SK-N-SH (cell line): ENCODE measurements at regions not wholly inside any gene's neighbourhood (a gene's known extent, or its start where the extent isn't known, plus 50 kb on each side); places are given as distances from the start of the nearest gene placed in this dataset.

Source experiments
- CTCF ChIA-PET: fragments of 300-600, 350-600 bp; formaldehyde crosslinking; extraction: SDS; loops from one replicate; lab custom pipeline; 2021; lab: Yijun Ruan, JAX
- POLR2A ChIA-PET: fragments of 350-600 bp; sonication (Branson Sonifier 250); formaldehyde crosslinking; extraction: SDS; loops from one replicate; lab custom pipeline; 2020; ENCODE audit warnings: antibody characterized with exemption, inconsistent platforms; lab: Yijun Ruan, JAX
- DNase-seq: peaks from one replicate; pipeline ENCODE4 v3.0.0; 2012
- H2AFZ ChIP-seq: fragments of 200-600 bp; sonication (generic); 2 replicates; pipeline ENCODE4 v1.8.1; 2016; ENCODE audit warnings: antibody characterized with exemption, mild to moderate bottlenecking, low read depth
- H3F3A ChIP-seq: fragments of 200-600 bp; sonication (generic); replicated peaks from 2 replicates; pipeline ENCODE3; 2016; ENCODE audit warnings: antibody characterized with exemption, mild to moderate bottlenecking; ENCODE audit not compliant: insufficient read depth
- H3K27ac ChIP-seq, 2 experiments: fragments of 200-500 bp in 1 of 2; fragments of 200-600 bp in 1 of 2; sonication (Bioruptor generic) in 1 of 2; sonication (generic), shearing (Covaris generic) in 1 of 2; 2 replicates each; pipeline versions ENCODE4 v1.5.1 to v1.6.1; 2014 to 2016; ENCODE audit warnings: low read depth in 2 of 2, inconsistent platforms in 1 of 2, low read length in 1 of 2, mild to moderate bottlenecking in 1 of 2, mixed read lengths in 1 of 2
- H3K27me3 ChIP-seq: fragments of 200-600 bp; sonication (generic), shearing (Covaris generic); 2 replicates; pipeline ENCODE4 v1.6.1; 2016; ENCODE audit warnings: mixed run types; ENCODE audit not compliant: insufficient read depth
- H3K36me3 ChIP-seq, 2 experiments: fragments of 200-500 bp in 1 of 2; fragments of 200-600 bp in 1 of 2; sonication (Bioruptor generic) in 1 of 2; sonication (generic) in 1 of 2; replicated peaks in 1 of 2; 2 replicates each; pipeline versions ENCODE3 to v1.5.1; 2014 to 2016; ENCODE audit warnings: low read length in 1 of 2, mild to moderate bottlenecking in 1 of 2; ENCODE audit not compliant: insufficient read depth in 2 of 2, control insufficient read depth in 1 of 2
- H3K4me1 ChIP-seq, 2 experiments: fragments of 200-500 bp in 1 of 2; fragments of 200-600 bp in 1 of 2; sonication (Bioruptor generic) in 1 of 2; sonication (generic), shearing (Covaris generic) in 1 of 2; 2 replicates each; pipeline versions ENCODE4 v1.5.1 to v1.6.1; 2014 to 2016; ENCODE audit warnings: low read depth in 1 of 2, low read length in 1 of 2, mixed run types in 1 of 2; ENCODE audit not compliant: insufficient read depth in 2 of 2, control insufficient read depth in 1 of 2
- H3K4me2 ChIP-seq: fragments of 200-600 bp; sonication (generic), shearing (Covaris generic); 2 replicates; pipeline ENCODE4 v1.6.1; 2017; ENCODE audit warnings: mixed run types
- H3K4me3 ChIP-seq, 2 experiments: fragments of 200-500 bp in 1 of 2; fragments of 200-600 bp in 1 of 2; sonication (Bioruptor generic) in 1 of 2; sonication (generic), shearing (Covaris generic) in 1 of 2; 2 replicates each; pipeline versions ENCODE4 v1.5.1 to v1.8.1; 2014 to 2016; ENCODE audit warnings: low read depth in 2 of 2, inconsistent platforms in 1 of 2, low read length in 1 of 2, mild to moderate bottlenecking in 1 of 2, mixed read lengths in 1 of 2, moderate library complexity in 1 of 2
- H3K79me2 ChIP-seq: fragments of 200-600 bp; sonication (generic); 2 replicates; pipeline ENCODE4 v1.8.1; 2017; ENCODE audit warnings: mild to moderate bottlenecking; ENCODE audit not compliant: insufficient read depth
- H3K9ac ChIP-seq: fragments of 200-600 bp; sonication (generic); 2 replicates; pipeline ENCODE4 v1.6.1; 2017; ENCODE audit warnings: mixed run types
- H3K9me2 ChIP-seq: fragments of 200-600 bp; sonication (generic); 2 replicates; pipeline ENCODE4 v1.6.1; 2017; ENCODE audit warnings: mixed run types
- H3K9me3 ChIP-seq: fragments of 200-600 bp; sonication (generic); 2 replicates; pipeline ENCODE4 v1.6.1; 2017; ENCODE audit warnings: mixed run types, mild to moderate bottlenecking, moderate library complexity
- H4K20me1 ChIP-seq: fragments of 200-600 bp; sonication (generic); 2 replicates; pipeline ENCODE4 v1.6.1; 2017; ENCODE audit warnings: mild to moderate bottlenecking, mixed run types; ENCODE audit not compliant: insufficient read depth
- EZH2phosphoT487 ChIP-seq: fragments of 200-600 bp; sonication (generic); IDR thresholded peaks from 2 replicates; pipeline ENCODE4 v1.6.1; 2017; ENCODE audit warnings: low read depth, mixed run types, mild to moderate bottlenecking, antibody characterized with exemption, moderate library complexity, borderline replicate concordance
- FOXJ3 ChIP-seq: sonication (generic); formaldehyde crosslinking; IDR thresholded peaks from 2 replicates; pipeline ENCODE4 v1.5.1; 2020; ENCODE audit warnings: mild to moderate bottlenecking, missing genetic modification reagents
- MXI1 ChIP-seq: IDR thresholded peaks from 2 replicates; pipeline ENCODE4 v1.6.1; 2012; ENCODE audit warnings: mild to moderate bottlenecking, low read depth, low read length, improper control_type of control experiment
- NFIC ChIP-seq: IDR thresholded peaks from 2 replicates; pipeline ENCODE4 v1.4.0; 2012; ENCODE audit warnings: borderline replicate concordance
- NRF1 ChIP-seq: IDR thresholded peaks from 2 replicates; pipeline ENCODE4 v1.6.1; 2012; ENCODE audit warnings: low read depth, mild to moderate bottlenecking, low read length
- RAD21 ChIP-seq: IDR thresholded peaks from 2 replicates; pipeline ENCODE4 v1.6.1; 2012; ENCODE audit warnings: mild to moderate bottlenecking, low read length
- RCOR1 ChIP-seq: fragments of 150-350 bp; IDR thresholded peaks from 2 replicates; pipeline ENCODE4 v1.6.1; 2017; ENCODE audit warnings: antibody characterized with exemption, low read length
- REST ChIP-seq: IDR thresholded peaks from 2 replicates; pipeline ENCODE4 v1.6.1; 2012; ENCODE audit warnings: mild to moderate bottlenecking, low read depth, low read length, moderate library complexity
- RXRA ChIP-seq: IDR thresholded peaks from 2 replicates; pipeline ENCODE4 v1.4.0; 2012; ENCODE audit warnings: low read depth, mild to moderate bottlenecking, borderline replicate concordance
- SIN3A ChIP-seq: IDR thresholded peaks from 2 replicates; pipeline ENCODE4 v1.6.1; 2012; ENCODE audit warnings: low read depth, mild to moderate bottlenecking, low read length, moderate library complexity, borderline replicate concordance
- SMC3 ChIP-seq: IDR thresholded peaks from 2 replicates; pipeline ENCODE4 v1.6.1; 2012; ENCODE audit warnings: low read depth, low read length, improper control_type of control experiment
- TCF12 ChIP-seq: IDR thresholded peaks from 2 replicates; pipeline ENCODE4 v1.4.0; 2012
- ZBTB33 ChIP-seq: IDR thresholded peaks from 2 replicates; pipeline ENCODE4 v1.4.0; 2012; ENCODE audit warnings: low read depth, borderline replicate concordance
- WGBS: methylation state at CpG from one replicate; pipeline ENCODE4 v1.1.6; 2017; ENCODE audit warnings: low lambda C conversion rate; 5-methylcytosine and 5-hydroxymethylcytosine counted together
- TF ChIP-seq, protein P1 (sequence below): fragments of 150-350 bp; IDR thresholded peaks from 2 replicates; pipeline ENCODE4 v1.6.1; 2017; ENCODE audit warnings: antibody characterized with exemption, low read length, low read depth, borderline replicate concordance
- TF ChIP-seq, protein P2 (sequence below): fragments of 200-600 bp; sonication (generic); IDR thresholded peaks from 2 replicates; pipeline ENCODE4 v1.6.1; 2017; ENCODE audit warnings: antibody characterized with exemption, mild to moderate bottlenecking, moderate library complexity

DNA sequence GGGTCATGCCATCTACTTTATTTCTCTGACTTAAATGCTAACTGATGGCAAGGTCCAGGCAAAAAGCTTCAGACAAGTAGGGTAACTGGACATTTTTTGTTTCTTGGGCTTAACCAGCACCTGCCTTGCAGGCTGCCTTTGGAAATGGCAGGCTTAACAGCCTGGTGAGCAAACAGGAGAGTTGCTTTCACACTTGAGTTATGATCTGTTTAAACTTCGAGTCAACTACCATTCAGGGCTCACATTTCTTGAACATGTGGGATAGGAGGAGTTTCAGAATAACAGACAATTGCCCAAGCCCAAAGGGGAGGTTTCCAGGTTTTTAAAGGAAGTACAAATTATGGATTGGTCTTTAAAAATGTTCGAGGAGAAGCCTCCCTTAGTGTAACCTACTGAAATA lies 724.6 kb upstream of the SORCS1 start:
- Histone ChIP-seq H3K9ac (no peak overlapping the region), H3K27ac (no peak overlapping the region), H4K20me1 (no peaks in the 10 kb centered on the region), H3K9me3 (no peaks in the 10 kb centered on the region), H3K4me1 (no peaks in the 10 kb centered on the region; a peak in 1 of 4 replicates), H3F3A (no peaks in the 10 kb centered on the region), H3K9me2 (no peaks in the 10 kb centered on the region), H3K4me3 (no peak overlapping the region), H3K27me3 (no peaks in the 10 kb centered on the region), H3K79me2 (no peaks in the 10 kb centered on the region), H3K36me3 (no peaks in the 10 kb centered on the region), H3K4me2 (no peak overlapping the region), H2AFZ (no peak overlapping the region)
- DNase-seq: no peak
- 11% methylated on average over 2 of the region's 2 CpGs for WGBS
- CTCF ChIA-PET: interaction anchor here (1.1 kb wide), 1 partner anchor 31 kb away, joined by 3 read pairs; no protein-coding TSS in a partner anchor
- POLR2A ChIA-PET: no interaction called here
- no peak for TF ChIP-seq RAD21
- no peak for TF ChIP-seq SIN3A
- TF ChIP-seq ZBTB33: no peak
- TF ChIP-seq REST: no peak
- TF ChIP-seq EZH2phosphoT487: no peak
- no peak for TF ChIP-seq NRF1
- no peak for TF ChIP-seq RXRA
- TF ChIP-seq MXI1: no peak
- TF ChIP-seq, protein P1, sequence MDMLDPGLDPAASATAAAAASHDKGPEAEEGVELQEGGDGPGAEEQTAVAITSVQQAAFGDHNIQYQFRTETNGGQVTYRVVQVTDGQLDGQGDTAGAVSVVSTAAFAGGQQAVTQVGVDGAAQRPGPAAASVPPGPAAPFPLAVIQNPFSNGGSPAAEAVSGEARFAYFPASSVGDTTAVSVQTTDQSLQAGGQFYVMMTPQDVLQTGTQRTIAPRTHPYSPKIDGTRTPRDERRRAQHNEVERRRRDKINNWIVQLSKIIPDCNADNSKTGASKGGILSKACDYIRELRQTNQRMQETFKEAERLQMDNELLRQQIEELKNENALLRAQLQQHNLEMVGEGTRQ: no peak
- TF ChIP-seq RCOR1: no peak
- TF ChIP-seq NFIC: no peak
- TF ChIP-seq TCF12: no peak
- TF ChIP-seq SMC3: no peak
- TF ChIP-seq FOXJ3: no peak
- TF ChIP-seq, protein P2, sequence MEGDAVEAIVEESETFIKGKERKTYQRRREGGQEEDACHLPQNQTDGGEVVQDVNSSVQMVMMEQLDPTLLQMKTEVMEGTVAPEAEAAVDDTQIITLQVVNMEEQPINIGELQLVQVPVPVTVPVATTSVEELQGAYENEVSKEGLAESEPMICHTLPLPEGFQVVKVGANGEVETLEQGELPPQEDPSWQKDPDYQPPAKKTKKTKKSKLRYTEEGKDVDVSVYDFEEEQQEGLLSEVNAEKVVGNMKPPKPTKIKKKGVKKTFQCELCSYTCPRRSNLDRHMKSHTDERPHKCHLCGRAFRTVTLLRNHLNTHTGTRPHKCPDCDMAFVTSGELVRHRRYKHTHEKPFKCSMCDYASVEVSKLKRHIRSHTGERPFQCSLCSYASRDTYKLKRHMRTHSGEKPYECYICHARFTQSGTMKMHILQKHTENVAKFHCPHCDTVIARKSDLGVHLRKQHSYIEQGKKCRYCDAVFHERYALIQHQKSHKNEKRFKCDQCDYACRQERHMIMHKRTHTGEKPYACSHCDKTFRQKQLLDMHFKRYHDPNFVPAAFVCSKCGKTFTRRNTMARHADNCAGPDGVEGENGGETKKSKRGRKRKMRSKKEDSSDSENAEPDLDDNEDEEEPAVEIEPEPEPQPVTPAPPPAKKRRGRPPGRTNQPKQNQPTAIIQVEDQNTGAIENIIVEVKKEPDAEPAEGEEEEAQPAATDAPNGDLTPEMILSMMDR: no peak
